ENCODE measurements at regions not wholly inside any gene's neighbourhood (a gene's known extent, or its start where the extent isn't known, plus 50 kb on each side); places are given as distances from the start of the nearest gene placed in this dataset.

GRCh38 chr1:22273686-22274681 is 131.1 kb upstream of the WNT4 start:
- WGBS (ENCODE audit: insufficient coverage): 82% methylated on average over 6 of the region's 8 CpGs
- Histone ChIP-seq H3K27me3 (ENCODE audit: control insufficient read depth, insufficient read depth, low read length) (no peaks in the 10 kb centered on the region), H3K27ac (ENCODE audit: low read depth, low read length) (no peak overlapping the region), H3K9me3 (ENCODE audit: control insufficient read depth, insufficient read depth, low read length) (no peaks in the 10 kb centered on the region), H3K4me3 (ENCODE audit: low read depth, low read length) (no peak overlapping the region), H3K4me1 (ENCODE audit: control insufficient read depth, insufficient read depth, low read length) (peaks cover 5% of the 10 kb centered on the region), H3K36me3 (ENCODE audit: control insufficient read depth, insufficient read depth, low read length) (no peaks in the 10 kb centered on the region)
- no peak for DNase-seq (ENCODE audit: low read depth in 4 of 6, low spot score in 6 of 6)

GRCh38 chr1:22275167-22275566 is 132.3 kb upstream of the WNT4 start:
- Histone ChIP-seq H3K27me3 (ENCODE audit: control insufficient read depth, insufficient read depth, low read length) (no peaks in the 10 kb centered on the region), H3K9me3 (ENCODE audit: control insufficient read depth, insufficient read depth, low read length) (no peaks in the 10 kb centered on the region), H3K4me3 (ENCODE audit: low read depth, low read length) (no peak overlapping the region), H3K27ac (ENCODE audit: low read depth, low read length) (no peak overlapping the region), H3K4me1 (ENCODE audit: control insufficient read depth, insufficient read depth, low read length) (peaks cover 5% of the 10 kb centered on the region), H3K36me3 (ENCODE audit: control insufficient read depth, insufficient read depth, low read length) (no peaks in the 10 kb centered on the region)
- WGBS (ENCODE audit: insufficient coverage): 71% methylated on average over 2 of the region's 3 CpGs
- DNase-seq (ENCODE audit: low read depth in 4 of 6, low spot score in 6 of 6): no peak

- Histone ChIP-seq H3K36me3 (ENCODE audit: control insufficient read depth, insufficient read depth, low read length) (no peaks in the 10 kb centered on the region), H3K4me3 (ENCODE audit: low read depth, low read length) (no peak overlapping the region), H3K27me3 (ENCODE audit: control insufficient read depth, insufficient read depth, low read length) (no peaks in the 10 kb centered on the region), H3K4me1 (ENCODE audit: control insufficient read depth, insufficient read depth, low read length) (peaks cover 5% of the 10 kb centered on the region), H3K27ac (ENCODE audit: low read depth, low read length) (no peak overlapping the region), H3K9me3 (ENCODE audit: control insufficient read depth, insufficient read depth, low read length) (no peaks in the 10 kb centered on the region)
- WGBS (ENCODE audit: insufficient coverage): 39% methylated on average over 16 of the region's 16 CpGs
- DNase-seq (ENCODE audit: low read depth in 4 of 6, low spot score in 6 of 6): peak in 3 of 6 donors; percentile 20 to 67 (median 62)
Observed at GRCh38 chr1:22275626-22276395, 132.9 kb upstream of the WNT4 start.

GRCh38 chr1:22276396-22276748 is 133.5 kb upstream of the WNT4 start:
- DNase-seq (ENCODE audit: low read depth in 4 of 6, low spot score in 6 of 6): no peak
- Histone ChIP-seq H3K27me3 (ENCODE audit: control insufficient read depth, insufficient read depth, low read length) (no peaks in the 10 kb centered on the region), H3K4me3 (ENCODE audit: low read depth, low read length) (no peak overlapping the region), H3K27ac (ENCODE audit: low read depth, low read length) (no peak overlapping the region), H3K9me3 (ENCODE audit: control insufficient read depth, insufficient read depth, low read length) (no peaks in the 10 kb centered on the region), H3K36me3 (ENCODE audit: control insufficient read depth, insufficient read depth, low read length) (no peaks in the 10 kb centered on the region), H3K4me1 (ENCODE audit: control insufficient read depth, insufficient read depth, low read length) (peaks cover 5% of the 10 kb centered on the region)
- no CpG with 5 or more reads among the region's 1 CpG for WGBS (ENCODE audit: insufficient coverage)

- H3K4me3 ChIP-seq (ENCODE audit: low read depth, low read length): no peak overlapping the region
- 84% methylated on average over 6 of the region's 10 CpGs for WGBS (ENCODE audit: insufficient coverage)
Observed at GRCh38 chr1:22277662-22278061, 134.8 kb upstream of the WNT4 start.

GRCh38 chr1:22279735-22280134 is 136.8 kb upstream of the WNT4 start:
- Histone ChIP-seq H3K27ac (ENCODE audit: low read depth, low read length) (no peak overlapping the region), H3K9me3 (ENCODE audit: control insufficient read depth, insufficient read depth, low read length) (no peaks in the 10 kb centered on the region), H3K4me3 (ENCODE audit: low read depth, low read length) (no peak overlapping the region), H3K4me1 (ENCODE audit: control insufficient read depth, insufficient read depth, low read length) (peaks cover 5% of the 10 kb centered on the region), H3K36me3 (ENCODE audit: control insufficient read depth, insufficient read depth, low read length) (no peaks in the 10 kb centered on the region), H3K27me3 (ENCODE audit: control insufficient read depth, insufficient read depth, low read length) (no peaks in the 10 kb centered on the region)
- 100% methylated on average over 2 of the region's 3 CpGs for WGBS (ENCODE audit: insufficient coverage)
- DNase-seq (ENCODE audit: low read depth in 4 of 6, low spot score in 6 of 6): no peak

More at GRCh38 chr1:22277662-22278061, 134.8 kb upstream of the WNT4 start:
- Histone ChIP-seq H3K27ac (ENCODE audit: low read depth, low read length) (no peak overlapping the region), H3K4me1 (ENCODE audit: control insufficient read depth, insufficient read depth, low read length) (peaks cover 5% of the 10 kb centered on the region), H3K27me3 (ENCODE audit: control insufficient read depth, insufficient read depth, low read length) (no peaks in the 10 kb centered on the region), H3K36me3 (ENCODE audit: control insufficient read depth, insufficient read depth, low read length) (no peaks in the 10 kb centered on the region), H3K9me3 (ENCODE audit: control insufficient read depth, insufficient read depth, low read length) (no peaks in the 10 kb centered on the region)
- no peak for DNase-seq (ENCODE audit: low read depth in 4 of 6, low spot score in 6 of 6)

GRCh38 chr1:22280526-22280925 is 137.6 kb upstream of the WNT4 start:
- no peaks in the 10 kb centered on the region for H3K27me3 ChIP-seq (ENCODE audit: control insufficient read depth, insufficient read depth, low read length)
- H3K9me3 ChIP-seq (ENCODE audit: control insufficient read depth, insufficient read depth, low read length): no peaks in the 10 kb centered on the region
- H3K4me1 ChIP-seq (ENCODE audit: control insufficient read depth, insufficient read depth, low read length): peaks cover 5% of the 10 kb centered on the region
- 72% methylated on average over 2 of the region's 3 CpGs for WGBS (ENCODE audit: insufficient coverage)
- no peaks in the 10 kb centered on the region for H3K36me3 ChIP-seq (ENCODE audit: control insufficient read depth, insufficient read depth, low read length)
- no peak overlapping the region for H3K4me3 ChIP-seq (ENCODE audit: low read depth, low read length)
- DNase-seq (ENCODE audit: low read depth in 4 of 6, low spot score in 6 of 6): no peak
- no peak overlapping the region for H3K27ac ChIP-seq (ENCODE audit: low read depth, low read length)

- peak overlapping the region; percentile 12 for H3K27ac ChIP-seq (ENCODE audit: low read depth, low read length)
- no peaks in the 10 kb centered on the region for H3K4me1 ChIP-seq (ENCODE audit: control insufficient read depth, insufficient read depth, low read length)
- no peaks in the 10 kb centered on the region for H3K9me3 ChIP-seq (ENCODE audit: control insufficient read depth, insufficient read depth, low read length)
- no peak for DNase-seq (ENCODE audit: low read depth in 4 of 6, low spot score in 6 of 6)
- WGBS (ENCODE audit: insufficient coverage): 88% methylated on average over 5 of the region's 11 CpGs
- no peak overlapping the region for H3K4me3 ChIP-seq (ENCODE audit: low read depth, low read length)
- no peaks in the 10 kb centered on the region for H3K36me3 ChIP-seq (ENCODE audit: control insufficient read depth, insufficient read depth, low read length)
- H3K27me3 ChIP-seq (ENCODE audit: control insufficient read depth, insufficient read depth, low read length): no peaks in the 10 kb centered on the region
Observed at GRCh38 chr1:22281521-22282363, 138.8 kb upstream of the WNT4 start.

- H3K27ac ChIP-seq (ENCODE audit: low read depth, low read length): no peak overlapping the region
- no peaks in the 10 kb centered on the region for H3K27me3 ChIP-seq (ENCODE audit: control insufficient read depth, insufficient read depth, low read length)
- H3K4me3 ChIP-seq (ENCODE audit: low read depth, low read length): no peak overlapping the region
- H3K36me3 ChIP-seq (ENCODE audit: control insufficient read depth, insufficient read depth, low read length): no peaks in the 10 kb centered on the region
- no peaks in the 10 kb centered on the region for H3K4me1 ChIP-seq (ENCODE audit: control insufficient read depth, insufficient read depth, low read length)
- 78% methylated on average over 11 of the region's 13 CpGs for WGBS (ENCODE audit: insufficient coverage)
- no peaks in the 10 kb centered on the region for H3K9me3 ChIP-seq (ENCODE audit: control insufficient read depth, insufficient read depth, low read length)
- no peak for DNase-seq (ENCODE audit: low read depth in 4 of 6, low spot score in 6 of 6)
Observed at GRCh38 chr1:22282364-22282995, 139.6 kb upstream of the WNT4 start.
